Activated T-helper 17 cell treated with anti-CD3 and anti-CD28 coated beads, Interleukin-2, amount 50 U/mL, for 72 hours (primary cell): ENCODE measurements at regions not wholly inside any gene's neighbourhood (a gene's known extent, or its start where the extent isn't known, plus 50 kb on each side); places are given as distances from the start of the nearest gene placed in this dataset.
"Not testable (repeated sequence)": the region's sequence is repeated elsewhere in the genome, so short reads cannot be mapped to it uniquely, and the experiment has no call there.

Source experiments
- ATAC-seq: fragments of 150-1000 bp; cut with Tn5 transposase; replicated peaks from 2 replicates; pipeline ENCODE4 v1.10.0; 2021; ENCODE audit warnings: mild to moderate bottlenecking, moderate library complexity
- H3K27ac Mint-ChIP-seq: one replicate; pipeline ENCODE4 v1.8.0; 2022; ENCODE audit warnings: mixed read lengths
- H3K27me3 Mint-ChIP-seq: one replicate; pipeline ENCODE4 v1.8.0; 2022; ENCODE audit warnings: mixed read lengths
- H3K36me3 Mint-ChIP-seq: one replicate; pipeline ENCODE4 v1.8.0; 2022; ENCODE audit warnings: low read depth, mild to moderate bottlenecking, mixed read lengths
- H3K4me1 Mint-ChIP-seq: one replicate; pipeline ENCODE4 v1.8.0; 2022; ENCODE audit warnings: mixed read lengths
- H3K4me3 Mint-ChIP-seq: one replicate; pipeline ENCODE4 v1.8.0; 2022; ENCODE audit warnings: mild to moderate bottlenecking, mixed read lengths
- H3K9me3 Mint-ChIP-seq: one replicate; pipeline ENCODE4 v1.8.0; 2022; ENCODE audit warnings: mixed read lengths

DNA sequence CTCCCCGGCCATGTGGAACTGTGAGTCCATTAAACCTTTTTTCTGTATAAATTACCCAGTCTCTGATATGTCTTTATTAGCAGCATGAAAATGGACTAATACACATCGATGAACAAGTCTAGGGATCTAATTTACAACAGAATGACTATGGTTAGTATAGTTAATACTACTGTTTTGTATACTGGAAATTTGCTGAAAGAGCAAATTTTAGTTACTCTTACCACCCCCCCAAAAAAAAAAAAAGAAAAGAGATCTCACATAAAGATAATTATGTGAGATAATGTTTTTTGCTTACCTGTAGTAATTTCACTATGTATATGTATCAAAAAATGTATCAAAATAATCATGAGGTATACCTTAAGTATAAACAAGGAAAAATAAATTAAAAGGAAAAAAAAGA lies 199.5 kb upstream of the GRM3 start:
- H3K27me3 Mint-ChIP-seq: no peaks in the 10 kb centered on the region
- no peak overlapping the region for H3K4me3 Mint-ChIP-seq
- peaks cover 6% of the 10 kb centered on the region for H3K9me3 Mint-ChIP-seq
- no peaks in the 10 kb centered on the region for H3K36me3 Mint-ChIP-seq
- no peak overlapping the region for H3K27ac Mint-ChIP-seq
- no peak for ATAC-seq
- H3K4me1 Mint-ChIP-seq: no peaks in the 10 kb centered on the region

DNA sequence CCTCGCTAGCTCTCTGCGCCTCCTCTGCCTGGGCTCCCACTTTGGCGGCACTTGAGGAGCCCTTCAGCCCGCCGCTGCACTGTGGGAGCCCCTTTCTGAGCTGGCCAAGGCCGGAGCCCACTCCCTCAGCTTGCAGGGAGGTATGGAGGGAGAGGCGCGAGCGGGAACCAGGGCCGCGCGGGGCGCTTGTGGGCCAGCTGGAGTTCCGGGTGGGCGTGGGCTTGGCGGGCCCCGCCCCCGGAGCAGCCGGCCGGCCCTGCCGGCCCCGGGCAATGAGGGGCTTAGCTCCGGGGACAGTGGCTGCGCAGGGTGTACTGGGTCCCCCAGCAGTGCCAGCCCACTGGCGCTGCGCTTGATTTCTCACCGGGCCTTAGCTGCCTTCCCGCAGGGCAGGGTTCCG lies 203.3 kb upstream of the GRM3 start:
- H3K4me3 Mint-ChIP-seq, H3K36me3 Mint-ChIP-seq, ATAC-seq, H3K27me3 Mint-ChIP-seq, H3K9me3 Mint-ChIP-seq, H3K4me1 Mint-ChIP-seq, H3K27ac Mint-ChIP-seq: not testable (repeated sequence)

DNA sequence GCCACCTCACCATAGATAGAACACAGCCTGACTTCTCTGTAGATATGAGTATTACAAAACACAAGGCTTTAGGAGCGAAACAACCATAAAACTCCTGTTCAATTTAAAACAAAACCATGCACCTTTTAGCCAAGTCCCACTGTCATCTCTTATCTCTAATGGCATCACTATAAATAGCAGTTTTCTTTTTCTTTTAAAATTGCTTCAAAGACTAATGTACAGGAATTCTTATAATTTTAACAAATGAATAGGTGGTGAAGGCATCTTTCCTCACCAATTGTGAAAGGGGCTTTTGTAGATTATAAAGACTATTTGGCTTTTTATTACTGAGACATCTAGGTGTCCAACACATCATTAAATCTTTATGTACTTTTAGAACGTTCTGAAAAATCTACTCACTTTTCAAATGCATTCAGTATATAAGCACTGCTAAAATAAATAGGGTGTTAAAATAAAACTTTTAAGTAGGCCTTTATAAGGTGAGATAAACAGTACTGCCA lies 205.7 kb upstream of the GRM3 start:
- H3K9me3 Mint-ChIP-seq: no peaks in the 10 kb centered on the region
- no peaks in the 10 kb centered on the region for H3K4me1 Mint-ChIP-seq
- no peak overlapping the region for H3K4me3 Mint-ChIP-seq
- ATAC-seq: no peak
- H3K36me3 Mint-ChIP-seq: no peaks in the 10 kb centered on the region
- no peaks in the 10 kb centered on the region for H3K27me3 Mint-ChIP-seq
- no peak overlapping the region for H3K27ac Mint-ChIP-seq

GRCh38 chr7:86431761-86432160 lies 211.9 kb upstream of the GRM3 start:
- Mint-ChIP-seq H3K4me1 (no peaks in the 10 kb centered on the region), H3K9me3 (no peaks in the 10 kb centered on the region)

GRCh38 chr7:86411814-86412213 lies 231.9 kb upstream of the GRM3 start:
- Mint-ChIP-seq H3K36me3 (no peaks in the 10 kb centered on the region), H3K9me3 (no peaks in the 10 kb centered on the region), H3K4me3 (no peak overlapping the region), H3K4me1 (no peaks in the 10 kb centered on the region), H3K27ac (no peak overlapping the region), H3K27me3 (no peaks in the 10 kb centered on the region)
- ATAC-seq: no peak

More at GRCh38 chr7:86431761-86432160, 211.9 kb upstream of the GRM3 start:
- Mint-ChIP-seq H3K4me3 (no peak overlapping the region), H3K36me3 (no peaks in the 10 kb centered on the region), H3K27me3 (no peaks in the 10 kb centered on the region), H3K27ac (no peak overlapping the region)
- ATAC-seq: no peak

- H3K4me3 Mint-ChIP-seq: no peak overlapping the region
- H3K27ac Mint-ChIP-seq: no peak overlapping the region
- H3K9me3 Mint-ChIP-seq: peaks cover 3% of the 10 kb centered on the region
- no peaks in the 10 kb centered on the region for H3K27me3 Mint-ChIP-seq
- no peak for ATAC-seq
- H3K4me1 Mint-ChIP-seq: no peaks in the 10 kb centered on the region
- no peaks in the 10 kb centered on the region for H3K36me3 Mint-ChIP-seq
Observed at GRCh38 chr7:86407291-86407690, 236.4 kb upstream of the GRM3 start.

- Mint-ChIP-seq H3K4me1 (no peaks in the 10 kb centered on the region), H3K27ac (no peak overlapping the region), H3K27me3 (no peaks in the 10 kb centered on the region), H3K36me3 (no peaks in the 10 kb centered on the region), H3K9me3 (peaks cover 17% of the 10 kb centered on the region), H3K4me3 (no peak overlapping the region)
- no peak for ATAC-seq
Observed at GRCh38 chr7:86391813-86392212, 251.9 kb upstream of the GRM3 start.

DNA sequence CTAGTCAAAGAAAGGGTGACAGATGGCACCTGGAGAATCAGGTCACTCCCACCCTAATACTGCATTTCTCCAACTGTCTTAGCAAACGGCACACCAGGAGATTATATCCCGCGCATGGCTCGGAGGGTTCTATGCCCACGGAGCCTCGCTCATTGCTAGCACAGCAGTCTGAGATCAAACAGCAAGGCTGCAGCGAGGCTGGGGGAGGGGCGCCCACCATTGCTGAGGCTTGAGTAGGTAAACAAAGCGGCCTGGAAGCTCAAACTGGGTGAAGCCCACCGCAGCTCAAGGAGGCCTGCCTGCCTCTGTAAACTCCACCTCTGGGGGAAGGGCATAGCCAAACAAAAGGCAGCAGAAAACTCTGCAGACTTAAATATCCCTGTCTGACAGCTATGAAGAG lies 268.1 kb upstream of the GRM3 start:
- H3K9me3 Mint-ChIP-seq: peaks cover 20% of the 10 kb centered on the region
- ATAC-seq, H3K27ac Mint-ChIP-seq, H3K36me3 Mint-ChIP-seq, H3K27me3 Mint-ChIP-seq, H3K4me3 Mint-ChIP-seq, H3K4me1 Mint-ChIP-seq: not testable (repeated sequence)

- no peak overlapping the region for H3K4me3 Mint-ChIP-seq
- no peaks in the 10 kb centered on the region for H3K36me3 Mint-ChIP-seq
- H3K4me1 Mint-ChIP-seq: no peaks in the 10 kb centered on the region
- no peak overlapping the region for H3K27ac Mint-ChIP-seq
- peaks cover 13% of the 10 kb centered on the region for H3K9me3 Mint-ChIP-seq
- ATAC-seq: no peak
- no peaks in the 10 kb centered on the region for H3K27me3 Mint-ChIP-seq
Observed at GRCh38 chr7:86372262-86372661, 271.4 kb upstream of the GRM3 start.

DNA sequence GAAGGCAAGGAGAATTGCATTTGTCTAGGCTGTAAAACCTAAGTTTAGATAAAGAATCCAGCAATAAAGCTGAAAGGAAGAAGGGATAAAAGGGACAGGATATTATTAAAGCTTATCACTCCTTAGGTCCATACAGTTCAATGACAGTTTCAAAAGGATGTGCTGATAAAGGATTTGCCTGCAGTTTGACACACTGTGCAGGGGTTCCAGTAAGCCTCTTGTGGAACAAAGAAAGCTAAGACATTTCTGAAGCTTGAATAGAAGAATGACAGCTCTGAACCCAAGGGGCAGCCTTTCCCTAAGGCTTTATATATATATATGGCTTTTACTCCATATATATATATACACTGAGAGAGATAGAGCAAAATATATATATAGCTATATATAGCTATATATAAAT lies 276.8 kb upstream of the GRM3 start:
- no peak for ATAC-seq
- Mint-ChIP-seq H3K27ac (no peak overlapping the region), H3K9me3 (peaks cover 12% of the 10 kb centered on the region), H3K36me3 (no peaks in the 10 kb centered on the region), H3K4me1 (no peaks in the 10 kb centered on the region), H3K4me3 (no peak overlapping the region), H3K27me3 (no peaks in the 10 kb centered on the region)

- H3K4me1 Mint-ChIP-seq, H3K36me3 Mint-ChIP-seq, H3K4me3 Mint-ChIP-seq, H3K27ac Mint-ChIP-seq, H3K27me3 Mint-ChIP-seq, H3K9me3 Mint-ChIP-seq, ATAC-seq: not testable (repeated sequence)
Observed at GRCh38 chr7:86340407-86340806, 303.3 kb upstream of the GRM3 start.

GRCh38 chr7:86339051-86339450 lies 304.7 kb upstream of the GRM3 start:
- Mint-ChIP-seq H3K27ac (no peak overlapping the region), H3K36me3 (no peaks in the 10 kb centered on the region), H3K27me3 (no peaks in the 10 kb centered on the region), H3K9me3 (peaks cover 5% of the 10 kb centered on the region), H3K4me1 (no peaks in the 10 kb centered on the region), H3K4me3 (no peak overlapping the region)
- no peak for ATAC-seq

DNA sequence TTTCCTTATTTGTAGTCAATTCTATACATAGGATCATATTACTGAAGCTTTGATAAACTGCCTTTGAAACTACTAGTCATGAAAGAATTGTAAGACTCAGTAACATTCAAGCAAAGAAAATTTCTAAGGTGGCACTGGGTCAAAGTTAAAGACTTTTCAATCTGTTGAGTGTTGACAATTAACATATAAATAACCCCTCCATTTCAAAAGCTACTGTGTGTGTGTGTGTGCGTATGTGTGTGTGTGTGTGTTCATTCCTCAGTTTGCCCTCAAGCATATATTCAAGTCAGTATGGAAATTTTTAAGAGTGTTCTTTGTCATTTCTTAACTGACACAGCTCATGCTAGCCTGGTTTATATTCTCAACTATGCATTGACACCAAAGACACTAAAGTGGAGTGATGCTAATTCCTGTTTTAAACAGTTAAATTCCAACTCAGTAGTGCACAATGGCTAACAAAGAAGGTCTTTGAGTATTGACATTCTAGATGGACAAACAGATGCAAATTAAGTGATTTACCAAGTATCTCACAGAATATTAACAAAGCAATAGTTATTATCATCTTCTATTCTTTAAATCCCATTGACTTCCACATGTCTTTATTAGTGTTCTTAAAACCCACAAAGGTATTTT lies 314.8 kb upstream of the GRM3 start:
- Mint-ChIP-seq H3K27ac (no peak overlapping the region), H3K4me3 (no peak overlapping the region), H3K27me3 (no peaks in the 10 kb centered on the region), H3K36me3 (no peaks in the 10 kb centered on the region), H3K4me1 (no peaks in the 10 kb centered on the region), H3K9me3 (no peaks in the 10 kb centered on the region)
- ATAC-seq: no peak

DNA sequence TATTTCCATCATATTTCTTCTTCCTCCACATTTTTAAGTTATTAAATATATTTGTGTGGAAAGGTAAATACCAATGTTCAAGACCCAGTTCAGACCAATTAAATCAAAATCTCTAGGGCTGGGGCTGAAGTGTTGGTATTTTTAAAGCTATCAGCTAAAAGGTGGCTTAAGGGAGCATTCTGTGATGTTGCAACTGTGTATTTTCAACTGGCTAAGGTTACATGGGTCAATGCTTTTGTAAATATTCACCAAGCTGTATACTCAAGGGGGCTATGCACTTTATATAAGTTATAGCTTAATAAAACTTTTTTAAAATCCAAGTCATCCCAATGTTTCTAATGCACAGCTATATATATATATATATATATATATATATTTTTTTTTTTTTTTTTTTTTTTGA lies 316.9 kb upstream of the GRM3 start:
- Mint-ChIP-seq H3K4me3 (no peak overlapping the region), H3K27me3 (no peaks in the 10 kb centered on the region), H3K27ac (no peak overlapping the region), H3K4me1 (no peaks in the 10 kb centered on the region), H3K9me3 (no peaks in the 10 kb centered on the region), H3K36me3 (no peaks in the 10 kb centered on the region)
- ATAC-seq: no peak

GRCh38 chr7:86320889-86321288 lies 322.8 kb upstream of the GRM3 start:
- peaks cover 3% of the 10 kb centered on the region for H3K9me3 Mint-ChIP-seq

DNA sequence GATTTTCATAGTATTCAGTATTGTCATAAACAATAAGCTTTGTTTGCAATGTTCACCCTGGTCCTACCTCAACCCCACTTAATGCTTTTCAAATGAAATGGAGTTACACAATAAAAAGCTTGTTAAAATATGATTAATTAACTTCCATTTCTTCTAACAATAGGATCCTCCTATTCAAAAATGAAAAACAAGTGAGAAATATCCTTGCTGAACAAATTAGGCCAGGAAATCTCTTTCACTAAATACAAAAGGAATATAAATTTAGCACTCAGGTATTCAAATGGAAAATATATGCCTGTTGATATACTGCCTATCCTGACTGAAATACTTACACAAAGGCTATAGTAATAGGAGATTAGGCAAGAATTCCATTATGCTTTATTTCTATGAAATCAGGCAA lies 323.4 kb upstream of the GRM3 start:
- Mint-ChIP-seq H3K4me1 (no peaks in the 10 kb centered on the region), H3K27me3 (no peaks in the 10 kb centered on the region), H3K27ac (no peak overlapping the region), H3K4me3 (no peak overlapping the region), H3K9me3 (peaks cover 3% of the 10 kb centered on the region), H3K36me3 (no peaks in the 10 kb centered on the region)
- ATAC-seq: no peak

More at GRCh38 chr7:86320889-86321288, 322.8 kb upstream of the GRM3 start:
- no peaks in the 10 kb centered on the region for H3K4me1 Mint-ChIP-seq
- no peak overlapping the region for H3K27ac Mint-ChIP-seq
- H3K36me3 Mint-ChIP-seq: no peaks in the 10 kb centered on the region
- no peaks in the 10 kb centered on the region for H3K27me3 Mint-ChIP-seq
- H3K4me3 Mint-ChIP-seq: no peak overlapping the region
- no peak for ATAC-seq
